ENCODE measurements at regions not wholly inside any gene's neighbourhood (a gene's known extent, or its start where the extent isn't known, plus 50 kb on each side); places are given as distances from the start of the nearest gene placed in this dataset.

- Histone ChIP-seq H2AK5ac (ENCODE audit: low read depth, low read length) (no peak overlapping the region), H2BK5ac (ENCODE audit: low read depth, low read length) (no peak overlapping the region), H3K56ac (replicated peaks; ENCODE audit: insufficient read length, low read depth, low read length) (no peak overlapping the region), H3K9me3 (ENCODE audit: insufficient read depth in 2 of 2, low read depth in 1 of 2, low read length in 1 of 2) (no peaks in the 10 kb centered on the region), H2BK15ac (ENCODE audit: low read length) (no peak overlapping the region), H3K14ac (ENCODE audit: insufficient read length) (no peak overlapping the region), H3K36me3 (ENCODE audit: control insufficient read depth in 2 of 4, insufficient read depth in 4 of 4, low read length in 3 of 4) (no peaks in the 10 kb centered on the region), H3K4ac (replicated peaks; ENCODE audit: insufficient read length, low read depth, low read length) (no peak overlapping the region), H3K4me3 (ENCODE audit: extremely low read depth in 1 of 4, insufficient read depth in 2 of 4, low read depth in 3 of 4, low read length in 4 of 4) (no peak overlapping the region), H4K91ac (replicated peaks; ENCODE audit: insufficient read length, low read length) (no peak overlapping the region), H3K18ac (ENCODE audit: extremely low read depth, low read length) (no peak overlapping the region), H3K9ac (replicated peaks in 1 of 4; ENCODE audit: extremely low read depth in 1 of 4, low read depth in 3 of 4, low read length in 3 of 4) (no peak overlapping the region), H3K27ac (ENCODE audit: low read depth, low read length) (no peak overlapping the region), H3K79me1 (ENCODE audit: low read depth, low read length) (no peaks in the 10 kb centered on the region), H2BK20ac (ENCODE audit: low read length) (no peak overlapping the region), H2AFZ (ENCODE audit: low read length) (no peak overlapping the region), H2BK120ac (replicated peaks; ENCODE audit: low read depth, low read length) (no peak overlapping the region), H3K4me1 (replicated peaks in 1 of 4; ENCODE audit: control insufficient read depth in 3 of 4, insufficient read depth in 4 of 4, low read length in 3 of 4) (peaks cover 3 to 9% (median 6%) of the 10 kb centered on the region in 4 experiments; a peak in 5 of 7 replicates), H2BK12ac (ENCODE audit: low read depth, low read length) (no peak overlapping the region), H3K23ac (ENCODE audit: insufficient read length) (no peak overlapping the region), H3K27me3 (replicated peaks in 1 of 4; ENCODE audit: control insufficient read depth in 3 of 4, extremely low read depth in 1 of 4, insufficient read depth in 3 of 4, low read length in 3 of 4) (no peaks in the 10 kb centered on the region), H4K5ac (ENCODE audit: insufficient read length, low read depth, low read length) (no peak overlapping the region), H3K4me2 (ENCODE audit: insufficient read depth in 1 of 2, low read depth in 2 of 2, low read length in 2 of 2) (no peak overlapping the region), H4K8ac (ENCODE audit: extremely low read depth, insufficient read depth, low read length) (no peak overlapping the region), H4K20me1 (replicated peaks in 1 of 2; ENCODE audit: control insufficient read depth in 1 of 2, insufficient read depth in 2 of 2, low read length in 2 of 2) (no peaks in the 10 kb centered on the region), H3K23me2 (ENCODE audit: low read depth, low read length) (no peaks in the 10 kb centered on the region; the same call in 1 of the 2 replicates), H3K79me2 (ENCODE audit: control insufficient read depth in 1 of 2, insufficient read depth in 2 of 2, low read length in 2 of 2) (no peaks in the 10 kb centered on the region)
- ChIA-PET CTCF (ENCODE audit: partially characterized antibody) (interaction anchor here (1.3 kb wide), 1 partner anchor 75 kb away, joined by 3 read pairs; no protein-coding TSS in a partner anchor), POLR2A (ENCODE audit: partially characterized antibody) (no interaction called here)
- no peak for DNase-seq (ENCODE audit: low read depth in 1 of 2, low spot score in 2 of 2)
- 79% methylated on average over 3 of the region's 3 CpGs; no CpG with 5 or more reads in 1 of the 2 experiments for WGBS, 2 experiments (ENCODE audit: extremely low coverage in 1 of 2, insufficient coverage in 1 of 2, insufficient read length in 1 of 2, insufficient replicate concordance in 2 of 2, low coverage in 1 of 2, low lambda C conversion rate in 2 of 2, missing lambda C conversion rate in 1 of 2)
- no peak for FAIRE-seq
- TF ChIP-seq BACH1 (IDR thresholded peaks at IDR 0.05; ENCODE audit: low read length) (no peak), NANOG (IDR thresholded peaks at IDR 0.05; ENCODE audit: insufficient read depth, low read depth, low read length, poor library complexity, severe bottlenecking) (no peak), SIN3A (conservative IDR thresholded peaks at IDR 0.05 in 1 of 2, IDR thresholded peaks at IDR 0.05 in 1 of 2; ENCODE audit: low read depth in 1 of 2, low read length in 2 of 2) (no peak), KDM1A (IDR thresholded peaks at IDR 0.05; ENCODE audit: borderline replicate concordance, low read length) (no peak)
These were observed 102.9 kb upstream of the TNIP3 start for GRCh38 chr4:121266982-121267381.
